Mucosa of descending colon (tissue), 3 donors: ENCODE measurements at regions not wholly inside any gene's neighbourhood (a gene's known extent, or its start where the extent isn't known, plus 50 kb on each side); places are given as distances from the start of the nearest gene placed in this dataset.
A peak's percentile ranks its signal among the peaks of the same experiment; 100 is the strongest.

ENCODE experiments used
- ATAC-seq: fragments of 200-7000 bp; cut with Tn5 transposase; one replicate; pipeline ENCODE4 v1.9.1; 2020; ENCODE audit warnings: mild to moderate bottlenecking, moderate library complexity
- DNase-seq, 3 donors: peaks; one replicate each; pipeline ENCODE4 v3.0.0-alpha.2; 2020
- H3K36me3 ChIP-seq: fragments of 200-600 bp; one replicate; pipeline ENCODE4 v1.8.0; 2021; ENCODE audit warnings: low read depth, mild to moderate bottlenecking
- H3K4me1 ChIP-seq: fragments of 200-600 bp; one replicate; pipeline ENCODE4 v1.8.0; 2021; ENCODE audit warnings: low read depth, mild to moderate bottlenecking
- H3K4me3 ChIP-seq: fragments of 200-600 bp; one replicate; pipeline ENCODE4 v1.8.0; 2021; ENCODE audit warnings: mild to moderate bottlenecking
- H3K9me3 ChIP-seq: fragments of 200-600 bp; one replicate; pipeline ENCODE4 v1.8.0; 2021; ENCODE audit warnings: mild to moderate bottlenecking
- intact Hi-C, 2 donors: fragments of 100-400 bp; cut with DNase I in 1 of 2; cut with micrococcal nuclease in 1 of 2; formaldehyde crosslinking; loops; one replicate each; pipeline versions ENCODE4 v1.11.0 to v1.11.1; 2022; cut with DNase I, micrococcal nuclease
- TF ChIP-seq, protein P1 (sequence below): fragments of 200-600 bp; IDR thresholded peaks from one replicate; pipeline ENCODE4 v1.8.0; 2022; ENCODE audit warnings: antibody characterized with exemption, mild to moderate bottlenecking
- donor health status: DM: no; HTN: no; CAD: no; lungs with moderate emphysema.
- donor health status: DM: no; HTN: no; CAD: no.
- donor health status: DM: no; HTN: yes; CAD: no.

DNA sequence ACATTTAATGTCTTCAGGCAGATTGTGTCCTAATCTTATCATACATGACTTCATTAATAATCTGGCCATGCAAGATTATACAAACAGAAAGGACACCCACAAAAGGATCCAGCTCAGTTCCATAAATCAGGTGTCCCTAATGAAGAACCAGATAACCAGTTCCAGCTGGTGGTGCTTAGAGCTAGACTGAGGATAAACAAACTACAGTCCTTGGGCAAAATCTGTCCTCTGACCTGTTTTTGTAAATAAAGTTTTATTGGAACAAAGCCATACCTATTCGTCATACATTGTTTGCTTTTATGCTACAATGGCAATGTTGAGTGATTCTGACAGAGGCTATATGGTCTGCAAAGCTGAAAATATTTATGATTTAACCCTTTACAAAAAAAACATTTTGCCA, 199.5 kb downstream of the MID1IP1 start:
- intact Hi-C loops: loop anchor here in 1 of 2 donors (10.0 kb wide), 1 partner anchor 64 kb away; no protein-coding TSS in a partner anchor
- TF ChIP-seq, protein P1, sequence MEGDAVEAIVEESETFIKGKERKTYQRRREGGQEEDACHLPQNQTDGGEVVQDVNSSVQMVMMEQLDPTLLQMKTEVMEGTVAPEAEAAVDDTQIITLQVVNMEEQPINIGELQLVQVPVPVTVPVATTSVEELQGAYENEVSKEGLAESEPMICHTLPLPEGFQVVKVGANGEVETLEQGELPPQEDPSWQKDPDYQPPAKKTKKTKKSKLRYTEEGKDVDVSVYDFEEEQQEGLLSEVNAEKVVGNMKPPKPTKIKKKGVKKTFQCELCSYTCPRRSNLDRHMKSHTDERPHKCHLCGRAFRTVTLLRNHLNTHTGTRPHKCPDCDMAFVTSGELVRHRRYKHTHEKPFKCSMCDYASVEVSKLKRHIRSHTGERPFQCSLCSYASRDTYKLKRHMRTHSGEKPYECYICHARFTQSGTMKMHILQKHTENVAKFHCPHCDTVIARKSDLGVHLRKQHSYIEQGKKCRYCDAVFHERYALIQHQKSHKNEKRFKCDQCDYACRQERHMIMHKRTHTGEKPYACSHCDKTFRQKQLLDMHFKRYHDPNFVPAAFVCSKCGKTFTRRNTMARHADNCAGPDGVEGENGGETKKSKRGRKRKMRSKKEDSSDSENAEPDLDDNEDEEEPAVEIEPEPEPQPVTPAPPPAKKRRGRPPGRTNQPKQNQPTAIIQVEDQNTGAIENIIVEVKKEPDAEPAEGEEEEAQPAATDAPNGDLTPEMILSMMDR: no peak
- no peaks in the 10 kb centered on the region for H3K9me3 ChIP-seq
- no peak overlapping the region for H3K4me3 ChIP-seq
- no peak for ATAC-seq
- no peaks in the 10 kb centered on the region for H3K36me3 ChIP-seq
- DNase-seq: no peak
- H3K4me1 ChIP-seq: no peaks in the 10 kb centered on the region

DNA sequence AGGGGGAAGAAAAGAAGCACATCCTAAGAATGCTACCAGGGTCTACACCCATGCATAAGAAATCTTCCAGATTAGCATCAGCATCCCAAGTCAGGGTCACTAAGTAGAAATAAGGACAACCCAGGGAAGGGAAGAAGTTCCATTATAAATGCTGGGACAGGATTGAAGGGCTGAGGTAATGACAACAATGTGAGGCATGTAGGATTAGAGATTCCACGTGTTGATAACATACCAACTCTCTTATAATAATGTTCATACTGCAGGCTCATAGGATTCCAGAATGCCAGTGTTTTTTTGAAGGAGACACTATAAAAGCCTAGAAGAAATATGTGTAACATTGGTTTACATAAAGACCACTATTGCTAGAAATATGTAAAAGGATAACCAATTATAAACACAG, 201.2 kb downstream of the MID1IP1 start:
- TF ChIP-seq, protein P1: no peak
- H3K36me3 ChIP-seq: no peaks in the 10 kb centered on the region
- H3K9me3 ChIP-seq: no peaks in the 10 kb centered on the region
- ATAC-seq (no peak), DNase-seq (no peak)
- H3K4me3 ChIP-seq: no peak overlapping the region
- no peaks in the 10 kb centered on the region for H3K4me1 ChIP-seq
- intact Hi-C loops: loop anchor here in 1 of 2 donors (10.0 kb wide), 1 partner anchor 62 kb away; no protein-coding TSS in a partner anchor

DNA sequence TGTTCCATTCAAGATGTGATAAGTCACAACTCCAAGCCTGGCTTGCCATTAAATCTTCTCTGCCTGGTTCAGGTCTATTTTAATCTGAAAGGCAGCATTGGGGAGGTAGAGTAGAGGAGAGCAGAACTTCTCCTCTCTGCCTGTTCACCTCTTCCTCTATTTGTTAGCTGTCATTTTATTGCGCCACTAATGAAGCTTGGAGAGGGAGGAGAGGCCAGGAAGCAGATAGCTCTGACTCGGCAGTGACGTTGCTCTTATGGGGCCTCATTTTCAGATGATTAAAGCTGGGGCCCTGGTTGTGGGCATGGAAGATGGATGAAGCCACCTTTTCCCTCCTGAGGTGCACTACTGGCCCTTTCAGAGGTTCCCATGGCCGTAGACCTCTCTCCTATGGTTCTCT, 207.3 kb downstream of the MID1IP1 start:
- TF ChIP-seq, protein P1: no peak
- intact Hi-C loops: loop anchor here in 1 of 2 donors (10.0 kb wide), 1 partner anchor 56 kb away; no protein-coding TSS in a partner anchor
- DNase-seq: no peak

DNA sequence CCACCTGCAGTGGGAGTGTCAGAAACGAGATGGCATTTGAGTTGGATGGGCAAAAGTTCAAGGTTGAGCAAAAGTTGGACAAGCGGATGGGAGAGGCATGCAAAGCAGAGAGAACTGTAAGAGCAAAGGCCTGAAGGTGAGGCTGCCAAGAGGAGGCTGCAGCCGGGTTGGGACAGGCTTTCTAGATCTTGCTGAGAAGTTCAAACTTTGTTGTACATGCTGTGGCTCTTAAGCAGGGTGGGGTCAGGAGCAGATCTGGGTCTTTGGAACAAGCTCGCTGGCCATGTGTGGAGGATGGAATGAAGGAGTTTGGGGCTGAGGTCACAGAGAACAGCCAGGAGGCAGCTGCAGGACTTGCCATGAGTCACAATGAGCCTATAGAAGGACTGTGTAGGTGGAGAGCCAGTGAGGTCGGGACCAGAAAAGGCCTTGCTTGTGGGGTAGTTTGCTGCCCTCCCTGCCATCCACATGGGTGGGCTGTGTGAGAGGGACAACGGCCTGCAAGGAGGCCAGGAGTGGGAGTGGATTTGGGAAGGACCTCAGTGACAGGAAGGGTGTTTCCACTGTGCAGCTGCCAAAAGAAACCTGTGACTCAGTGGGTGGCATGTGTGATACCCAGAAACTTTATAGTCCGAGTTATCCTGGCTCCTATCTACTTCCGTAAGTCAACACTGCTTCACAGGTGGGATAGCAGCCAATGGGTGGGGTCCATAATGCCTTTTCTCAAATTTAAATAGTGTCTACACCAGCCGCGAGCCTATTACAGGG, 210.4 kb downstream of the MID1IP1 start:
- Histone ChIP-seq H3K4me1 (peaks cover 6% of the 10 kb centered on the region), H3K9me3 (no peaks in the 10 kb centered on the region), H3K4me3 (no peak overlapping the region), H3K36me3 (no peaks in the 10 kb centered on the region)
- TF ChIP-seq, protein P1: no peak
- peak in 2 of 3 donors; percentile 42 to 76 for DNase-seq
- intact Hi-C loops: no loop called here
- ATAC-seq: peak; percentile 83

More for the DNA sequence above, 207.3 kb downstream of the MID1IP1 start:
- Histone ChIP-seq H3K4me3 (no peak overlapping the region), H3K9me3 (no peaks in the 10 kb centered on the region), H3K36me3 (no peaks in the 10 kb centered on the region), H3K4me1 (peaks cover 6% of the 10 kb centered on the region)
- ATAC-seq: no peak

DNA sequence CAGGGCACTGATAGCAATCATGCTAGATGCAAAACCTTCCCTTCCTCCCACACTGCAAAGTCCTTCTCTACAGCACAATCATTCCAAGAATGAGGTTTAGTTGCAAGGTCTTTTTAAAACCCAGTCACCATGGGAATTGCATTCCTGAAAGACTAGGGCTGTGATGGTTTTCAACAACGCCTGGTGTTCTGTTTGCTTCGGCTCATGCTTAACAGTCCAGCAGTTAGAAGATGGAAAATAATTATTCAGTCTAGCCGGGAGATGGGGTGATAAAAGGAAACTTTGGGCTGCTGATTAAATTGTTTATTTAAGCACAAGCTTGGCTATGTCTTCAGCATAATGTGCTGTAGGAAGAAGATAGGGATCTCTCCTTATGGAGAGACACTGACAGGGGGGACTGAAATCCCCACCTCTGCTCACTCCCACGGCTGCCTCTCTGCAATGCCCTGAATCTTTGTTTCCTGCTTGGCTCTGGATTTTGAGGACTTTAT, 211.4 kb downstream of the MID1IP1 start:
- no peaks in the 10 kb centered on the region for H3K9me3 ChIP-seq
- H3K36me3 ChIP-seq: no peaks in the 10 kb centered on the region
- intact Hi-C loops: no loop called here
- DNase-seq: no peak
- TF ChIP-seq, protein P1: no peak
- no peak overlapping the region for H3K4me3 ChIP-seq
- ATAC-seq: no peak
- peaks cover 6% of the 10 kb centered on the region for H3K4me1 ChIP-seq
